Thymus (tissue), 11 donors: ENCODE measurements at regions not wholly inside any gene's neighbourhood (a gene's known extent, or its start where the extent isn't known, plus 50 kb on each side); places are given as distances from the start of the nearest gene placed in this dataset.
"Not testable (repeated sequence)": the region's sequence is repeated elsewhere in the genome, so short reads cannot be mapped to it uniquely, and the experiment has no call there.

Source experiments
- DNase-seq, 9 donors: peaks; one replicate each; pipeline ENCODE4 v3.0.0-alpha.2; 2013; ENCODE audit warnings: low spot score in 9 of 9, low read depth in 6 of 9, missing footprints in 1 of 9
- H3K27ac ChIP-seq, 2 donors: one replicate each; pipeline ENCODE4 v1.5.1; 2013; ENCODE audit warnings: control low read depth in 1 of 2, low read depth in 1 of 2, low read length in 1 of 2, mild to moderate bottlenecking in 1 of 2, moderate library complexity in 1 of 2
- H3K27me3 ChIP-seq, 2 donors: one replicate each; pipeline ENCODE4 v1.5.1; 2013; ENCODE audit warnings: low read length in 1 of 2; ENCODE audit not compliant: control insufficient read depth in 2 of 2, insufficient read depth in 1 of 2
- H3K36me3 ChIP-seq, 2 donors: one replicate each; pipeline ENCODE4 v1.5.1; 2013; ENCODE audit warnings: low read length in 1 of 2, mild to moderate bottlenecking in 1 of 2, moderate library complexity in 1 of 2; ENCODE audit not compliant: control insufficient read depth in 2 of 2, insufficient read depth in 2 of 2
- H3K4me1 ChIP-seq, 2 donors: one replicate each; pipeline ENCODE4 v1.5.1; 2013; ENCODE audit warnings: low read length in 2 of 2; ENCODE audit not compliant: control insufficient read depth in 2 of 2, insufficient read depth in 2 of 2
- H3K4me3 ChIP-seq, 2 donors: one replicate each; pipeline ENCODE4 v1.5.1; 2013; ENCODE audit warnings: low read length in 2 of 2, control low read depth in 1 of 2, mild to moderate bottlenecking in 1 of 2
- H3K9me3 ChIP-seq, 2 donors: one replicate each; pipeline ENCODE4 v1.5.1; 2013; ENCODE audit warnings: low read length in 1 of 2, mild to moderate bottlenecking in 1 of 2; ENCODE audit not compliant: control insufficient read depth in 2 of 2, insufficient read depth in 1 of 2
- WGBS: extraction: QIAGEN DNeasy Blood & Tissue Kit; methylation state at CpG from one replicate; pipeline ENCODE4 v1.1.7; 2013; 5-methylcytosine and 5-hydroxymethylcytosine counted together
- donor health status: healthy.

GRCh38 chr6:163862701-163863100 is 448.2 kb downstream of the QKI start:
- H3K27ac ChIP-seq, result no peak overlapping the region
- H3K4me3 ChIP-seq, result no peak overlapping the region
- 89% methylated on average over 5 of the region's 5 CpGs for WGBS
- DNase-seq, result no peak
- H3K27me3 ChIP-seq, result peaks cover 0 to 8% of the 10 kb centered on the region in 2 donors
- no peaks in the 10 kb centered on the region for H3K9me3 ChIP-seq
- H3K36me3 ChIP-seq, result no peaks in the 10 kb centered on the region
- H3K4me1 ChIP-seq, result no peaks in the 10 kb centered on the region

DNA sequence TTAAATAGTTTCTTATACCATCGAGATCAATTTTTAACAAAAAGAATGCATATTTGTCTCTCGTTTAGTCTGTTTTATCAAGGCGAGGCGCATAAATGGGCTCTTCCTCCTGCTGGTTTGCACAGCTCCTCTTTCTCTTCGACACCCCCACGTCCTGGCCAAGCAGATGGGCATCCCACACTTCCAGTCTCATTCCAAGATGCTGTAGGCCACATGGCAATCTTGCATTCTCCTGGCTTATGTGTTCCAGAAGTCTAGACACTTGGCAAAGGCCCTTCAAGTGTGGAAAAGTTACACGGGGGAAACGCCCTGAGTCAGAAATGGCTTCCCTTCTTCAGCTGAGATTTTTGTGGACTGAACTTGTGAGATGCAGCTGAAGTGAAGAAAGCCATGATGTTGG is 447.1 kb downstream of the QKI start:
- Histone ChIP-seq H3K9me3 (no peaks in the 10 kb centered on the region), H3K27me3 (peaks cover 0 to 5% of the 10 kb centered on the region in 2 donors), H3K27ac (no peak overlapping the region), H3K4me1 (no peaks in the 10 kb centered on the region), H3K4me3 (no peak overlapping the region), H3K36me3 (no peaks in the 10 kb centered on the region)
- no peak for DNase-seq
- 92% methylated on average over 8 of the region's 8 CpGs for WGBS

GRCh38 chr6:163860287-163861081 is 446.0 kb downstream of the QKI start:
- DNase-seq, result no peak
- Histone ChIP-seq H3K9me3 (no peaks in the 10 kb centered on the region), H3K4me1 (no peaks in the 10 kb centered on the region), H3K27me3 (peaks cover 0 to 5% of the 10 kb centered on the region in 2 donors), H3K36me3 (no peaks in the 10 kb centered on the region), H3K27ac (no peak overlapping the region), H3K4me3 (no peak overlapping the region)
- 8% methylated on average over 12 of the region's 12 CpGs for WGBS

DNA sequence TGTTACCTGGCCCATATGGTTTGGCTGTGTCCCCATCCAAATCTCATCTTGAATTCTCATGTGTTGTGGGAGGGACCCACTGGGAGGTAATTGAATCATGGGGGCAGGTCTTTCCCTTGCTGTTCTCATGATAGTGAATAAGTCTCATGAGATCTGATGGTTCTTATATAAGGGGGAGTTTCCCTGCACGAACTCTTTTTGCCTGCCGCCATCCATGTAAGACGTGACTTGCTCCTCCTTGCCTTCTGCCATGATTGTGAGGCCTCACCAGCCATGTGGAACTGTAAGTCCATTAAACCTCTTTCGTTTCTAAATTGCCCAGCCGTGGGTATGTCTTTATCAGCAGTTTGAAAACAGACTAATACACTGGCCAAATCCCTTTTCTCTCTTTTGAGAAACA is 444.4 kb downstream of the QKI start:
- H3K4me3 ChIP-seq, H3K36me3 ChIP-seq, H3K9me3 ChIP-seq, H3K4me1 ChIP-seq, H3K27ac ChIP-seq, DNase-seq, H3K27me3 ChIP-seq: not testable (repeated sequence)
- 94% methylated on average over 5 of the region's 5 CpGs for WGBS

DNA sequence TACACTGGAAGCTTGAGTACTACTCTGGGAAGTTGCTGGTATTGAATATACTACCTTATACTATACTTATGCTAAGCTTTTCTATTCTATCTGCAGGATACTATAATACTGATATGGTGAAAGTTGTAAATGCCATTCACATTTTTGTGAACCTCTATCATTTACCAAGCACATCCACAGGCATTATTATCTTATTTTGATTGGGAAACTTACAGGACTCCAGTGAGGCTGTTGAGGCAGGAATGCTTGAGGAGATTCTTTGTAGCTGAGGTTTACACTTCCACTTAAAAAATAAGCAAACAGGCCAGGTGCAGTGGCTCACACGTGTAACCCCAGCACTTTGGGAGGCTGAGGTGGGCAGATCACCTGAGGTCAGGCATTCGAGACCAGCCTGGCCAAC is 442.9 kb downstream of the QKI start:
- DNase-seq, result no peak
- WGBS, result 85% methylated on average over 2 of the region's 2 CpGs
- Histone ChIP-seq H3K27me3 (peaks cover 0 to 5% of the 10 kb centered on the region in 2 donors), H3K36me3 (no peaks in the 10 kb centered on the region), H3K9me3 (no peaks in the 10 kb centered on the region), H3K27ac (no peak overlapping the region), H3K4me1 (no peaks in the 10 kb centered on the region), H3K4me3 (no peak overlapping the region)

- Histone ChIP-seq H3K4me1 (no peaks in the 10 kb centered on the region), H3K36me3 (no peaks in the 10 kb centered on the region), H3K4me3 (no peak overlapping the region), H3K27ac (no peak overlapping the region), H3K27me3 (no peaks in the 10 kb centered on the region), H3K9me3 (no peaks in the 10 kb centered on the region)
- DNase-seq, result no peak
These were observed 436.4 kb downstream of the QKI start for GRCh38 chr6:163850874-163851273.

DNA sequence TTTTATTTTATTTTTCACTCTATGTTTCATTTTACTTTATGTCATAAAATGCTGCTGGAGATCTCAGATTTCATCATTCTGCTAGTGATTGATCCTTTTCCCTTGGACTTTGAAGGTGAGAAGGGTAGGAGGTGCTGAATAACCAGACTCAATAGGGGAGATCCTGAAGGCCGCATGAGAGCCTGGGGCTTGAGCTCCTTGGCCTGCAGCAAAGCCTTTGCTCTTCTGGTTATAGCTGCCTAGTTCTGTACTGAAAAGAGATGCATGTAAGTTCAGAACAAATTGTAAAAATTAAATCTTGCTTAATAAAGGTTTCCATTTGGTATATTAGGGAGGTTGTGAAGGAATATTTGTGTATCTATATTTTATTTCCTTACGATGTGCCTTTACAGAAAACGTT is 430.2 kb downstream of the QKI start:
- peaks cover 2 to 8% of the 10 kb centered on the region in 2 donors for H3K9me3 ChIP-seq
- H3K36me3 ChIP-seq, result no peaks in the 10 kb centered on the region
- H3K27me3 ChIP-seq, result no peaks in the 10 kb centered on the region
- no peak overlapping the region for H3K4me3 ChIP-seq
- no peak for DNase-seq
- H3K27ac ChIP-seq, result no peak overlapping the region
- H3K4me1 ChIP-seq, result no peaks in the 10 kb centered on the region
- WGBS, result 64% methylated on average over 3 of the region's 3 CpGs

- 94% methylated on average over 7 of the region's 7 CpGs for WGBS
- H3K4me1 ChIP-seq, result no peaks in the 10 kb centered on the region
- H3K27me3 ChIP-seq, result no peaks in the 10 kb centered on the region
- H3K4me3 ChIP-seq, result no peak overlapping the region
- no peak overlapping the region for H3K27ac ChIP-seq
- no peaks in the 10 kb centered on the region for H3K36me3 ChIP-seq
- H3K9me3 ChIP-seq, result peaks cover 2 to 8% of the 10 kb centered on the region in 2 donors
- no peak for DNase-seq
These were observed 429.8 kb downstream of the QKI start for GRCh38 chr6:163844357-163844756.

DNA sequence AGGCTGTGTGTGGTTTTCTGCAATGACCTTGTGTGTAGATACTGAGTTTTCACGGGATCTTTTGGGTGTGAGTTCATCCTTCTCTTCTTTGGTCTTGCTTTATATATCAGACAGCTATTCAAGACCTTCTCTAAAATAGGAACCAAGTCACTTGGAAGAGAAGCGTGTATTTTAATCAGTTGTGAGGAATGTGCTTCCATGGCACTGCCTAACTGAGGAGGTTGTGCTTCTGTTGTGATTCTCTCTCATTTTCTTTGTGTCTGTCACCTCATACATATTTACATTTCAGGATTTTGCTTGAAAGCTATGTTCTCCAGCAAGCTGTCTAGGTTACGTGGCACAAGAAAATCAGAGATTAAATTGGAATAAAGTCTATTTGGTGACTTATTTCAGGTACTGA is 428.7 kb downstream of the QKI start:
- no peak for DNase-seq
- H3K4me3 ChIP-seq, result no peak overlapping the region
- H3K4me1 ChIP-seq, result no peaks in the 10 kb centered on the region
- no peak overlapping the region for H3K27ac ChIP-seq
- peaks cover 2 to 8% of the 10 kb centered on the region in 2 donors for H3K9me3 ChIP-seq
- no peaks in the 10 kb centered on the region for H3K27me3 ChIP-seq
- no peaks in the 10 kb centered on the region for H3K36me3 ChIP-seq
- WGBS, result 90% methylated on average over 3 of the region's 3 CpGs
